GM19023 (cell line): ENCODE measurements at regions not wholly inside any gene's neighbourhood (a gene's known extent, or its start where the extent isn't known, plus 50 kb on each side); places are given as distances from the start of the nearest gene placed in this dataset.

Source experiments
- ATAC-seq: cut with Tn5 transposase; IDR thresholded peaks from one replicate; pipeline ENCODE4 v1.9.1; 2021; ENCODE audit warnings: mild to moderate bottlenecking, moderate library complexity; ENCODE audit not compliant: unreplicated experiment

DNA sequence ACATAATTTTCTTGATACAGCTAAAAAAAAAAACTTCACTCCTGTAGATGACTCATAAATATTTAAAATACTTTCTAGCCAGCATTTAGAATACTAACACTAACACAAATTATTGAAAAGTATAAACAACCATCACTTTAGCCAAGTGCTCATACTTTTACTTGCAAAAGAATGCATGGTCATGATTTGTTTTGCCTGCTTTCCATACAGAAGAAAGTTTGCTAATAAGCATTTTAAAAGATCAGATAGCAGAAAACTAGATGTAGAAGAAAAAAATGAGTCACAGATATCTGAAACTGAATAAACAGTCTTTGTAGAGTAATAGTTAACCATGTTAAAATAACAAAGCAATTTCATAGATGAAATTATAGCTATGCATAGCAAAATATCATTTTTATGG is 2280.4 kb upstream of the PCDH20 start:
- no peak for ATAC-seq

DNA sequence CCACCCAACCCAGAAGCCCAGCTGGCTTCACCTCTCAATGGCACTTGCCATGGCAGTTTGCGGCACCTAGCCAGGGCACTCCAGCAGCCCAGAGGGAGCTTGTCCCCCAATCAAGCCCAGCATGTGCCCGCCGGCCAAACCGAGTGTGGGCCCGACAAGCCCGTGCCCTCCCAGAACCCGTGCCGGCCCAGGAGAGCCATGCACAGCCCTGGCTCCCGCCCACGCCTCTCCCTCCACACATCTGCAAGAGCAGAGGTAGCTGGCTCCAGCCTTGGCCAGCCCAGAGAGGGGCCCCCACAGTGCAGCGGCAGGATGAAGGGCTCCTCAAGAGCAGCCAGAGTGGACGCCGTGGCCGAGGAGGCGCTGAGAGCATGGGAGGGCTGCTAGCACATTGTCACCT is 2278.0 kb upstream of the PCDH20 start:
- ATAC-seq, result no peak

DNA sequence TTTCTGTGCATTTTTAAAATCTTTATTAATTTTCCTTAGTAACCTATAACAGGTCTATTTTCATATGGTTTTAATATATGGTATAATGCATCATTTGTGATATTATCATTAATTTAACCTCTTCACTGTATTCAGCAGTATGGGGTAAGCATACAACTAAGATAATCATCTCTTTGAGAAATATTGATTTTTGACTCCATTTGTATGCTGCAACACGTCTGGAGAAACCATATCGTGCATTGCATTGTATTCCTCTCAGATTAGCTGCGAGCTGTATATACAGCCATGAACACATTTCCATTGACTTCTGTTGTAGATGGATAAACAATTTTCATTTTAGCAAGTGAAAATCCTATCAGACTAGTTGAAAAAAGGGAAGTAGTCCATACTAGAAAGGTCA is 2275.8 kb upstream of the PCDH20 start:
- ATAC-seq, result no peak

DNA sequence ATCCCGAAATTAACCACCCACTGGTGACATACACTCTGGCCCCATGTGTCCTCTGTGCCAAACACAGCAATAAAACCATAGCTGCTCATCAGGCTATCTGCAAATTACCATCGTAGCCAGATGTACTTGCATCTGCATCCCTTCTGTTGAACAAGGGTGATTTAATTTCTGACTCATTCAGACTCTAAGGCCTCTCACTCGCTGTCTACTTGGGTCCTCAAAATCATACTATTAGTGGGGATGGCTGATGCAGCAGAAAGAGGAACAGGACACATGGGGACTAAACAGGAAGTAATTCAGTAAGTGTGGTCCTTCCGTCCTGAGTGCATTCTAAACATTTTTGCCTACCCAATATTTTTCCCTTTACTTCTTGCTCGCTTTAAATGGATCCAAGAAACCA is 2275.0 kb upstream of the PCDH20 start:
- ATAC-seq, result no peak

DNA sequence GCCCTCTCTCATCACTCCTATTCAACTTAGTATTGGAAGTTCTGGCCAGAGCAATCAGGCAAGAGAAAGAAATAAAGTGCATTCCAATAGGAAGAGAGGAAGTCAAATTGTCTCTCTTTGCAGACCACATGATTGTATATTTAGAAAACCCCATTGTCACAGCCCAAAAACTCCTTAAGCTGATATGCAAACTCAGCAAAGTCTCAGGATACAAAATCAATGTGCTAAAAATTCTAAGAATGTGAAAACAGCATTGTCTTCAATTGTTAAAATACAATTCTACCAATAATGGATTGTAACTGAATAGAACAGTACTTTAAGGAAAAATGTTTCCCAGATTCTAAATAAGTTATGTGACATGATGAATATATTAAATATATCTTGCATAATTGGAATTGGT is 2269.2 kb upstream of the PCDH20 start:
- ATAC-seq, result no peak

DNA sequence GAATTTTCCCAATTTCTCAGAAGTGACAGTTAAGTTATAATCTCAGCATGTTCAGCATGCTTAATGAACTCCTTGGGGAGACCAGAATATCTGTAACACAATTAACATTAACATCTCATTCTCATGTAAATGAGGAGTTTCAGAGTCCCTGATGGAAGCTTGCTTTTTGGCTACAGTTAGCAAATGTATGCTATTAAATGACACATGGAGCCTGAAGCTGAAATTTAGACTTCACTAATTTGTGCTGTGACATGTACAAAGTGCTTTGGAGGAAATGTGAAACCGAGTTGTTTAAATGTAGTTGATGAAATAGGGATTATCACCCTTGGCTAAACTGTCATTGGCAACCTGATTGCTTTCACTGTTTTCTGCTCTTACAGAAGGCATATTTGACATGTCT is 2265.1 kb upstream of the PCDH20 start:
- no peak for ATAC-seq

DNA sequence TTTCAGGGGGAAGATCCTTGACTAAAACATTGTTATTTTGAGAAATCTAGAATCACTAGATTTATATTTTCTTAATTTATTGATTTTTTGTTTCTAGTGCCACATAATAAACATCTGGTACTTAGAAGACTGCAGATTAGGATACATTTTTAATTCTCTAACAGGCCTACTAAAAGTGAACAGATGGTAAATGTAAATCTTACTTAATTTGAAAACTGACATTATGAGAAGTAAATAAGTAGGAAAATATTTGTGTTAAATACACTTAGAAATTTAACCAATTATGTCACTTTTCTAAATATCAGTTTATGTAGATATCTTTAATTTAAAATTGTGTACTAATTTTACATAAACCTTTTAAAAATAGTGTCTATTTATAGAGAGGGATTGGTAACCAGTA is 2255.6 kb upstream of the PCDH20 start:
- no peak for ATAC-seq

DNA sequence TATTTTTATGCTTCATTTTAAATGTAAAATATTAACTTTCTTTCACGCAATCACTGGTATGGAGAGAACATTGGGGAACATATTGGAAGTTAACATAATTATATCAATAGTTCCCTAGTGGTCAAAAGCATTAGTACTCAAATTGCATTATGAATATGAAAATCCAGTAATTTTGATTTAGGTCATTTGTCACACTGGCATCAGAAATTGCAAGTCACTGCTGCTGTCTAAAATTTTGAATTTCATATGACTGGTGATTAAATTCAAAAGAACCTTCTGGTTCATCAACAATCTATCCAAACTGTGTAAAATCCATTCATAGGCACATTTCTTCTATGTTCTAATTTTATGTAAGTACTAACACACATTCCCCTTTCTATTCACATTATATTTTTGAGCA is 2235.7 kb upstream of the PCDH20 start:
- ATAC-seq, result no peak

DNA sequence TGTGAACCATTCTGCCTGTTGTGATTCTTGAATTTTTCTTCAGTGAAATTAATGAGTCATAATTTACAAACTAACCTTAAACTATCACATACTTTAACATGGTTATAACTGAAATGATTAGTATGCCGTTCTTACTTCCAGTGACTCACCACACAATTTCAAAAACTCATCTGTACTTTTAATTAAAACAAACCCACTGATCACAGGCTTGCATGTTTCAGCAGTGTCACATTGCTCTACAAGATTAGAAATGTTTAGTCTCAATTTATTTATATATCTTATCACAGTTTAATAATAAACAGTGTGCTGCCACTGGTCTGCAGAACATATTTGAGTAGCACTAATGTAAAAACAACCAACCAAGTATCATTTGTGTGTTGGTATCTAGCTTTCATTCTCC is 2227.9 kb upstream of the PCDH20 start:
- ATAC-seq, result no peak

DNA sequence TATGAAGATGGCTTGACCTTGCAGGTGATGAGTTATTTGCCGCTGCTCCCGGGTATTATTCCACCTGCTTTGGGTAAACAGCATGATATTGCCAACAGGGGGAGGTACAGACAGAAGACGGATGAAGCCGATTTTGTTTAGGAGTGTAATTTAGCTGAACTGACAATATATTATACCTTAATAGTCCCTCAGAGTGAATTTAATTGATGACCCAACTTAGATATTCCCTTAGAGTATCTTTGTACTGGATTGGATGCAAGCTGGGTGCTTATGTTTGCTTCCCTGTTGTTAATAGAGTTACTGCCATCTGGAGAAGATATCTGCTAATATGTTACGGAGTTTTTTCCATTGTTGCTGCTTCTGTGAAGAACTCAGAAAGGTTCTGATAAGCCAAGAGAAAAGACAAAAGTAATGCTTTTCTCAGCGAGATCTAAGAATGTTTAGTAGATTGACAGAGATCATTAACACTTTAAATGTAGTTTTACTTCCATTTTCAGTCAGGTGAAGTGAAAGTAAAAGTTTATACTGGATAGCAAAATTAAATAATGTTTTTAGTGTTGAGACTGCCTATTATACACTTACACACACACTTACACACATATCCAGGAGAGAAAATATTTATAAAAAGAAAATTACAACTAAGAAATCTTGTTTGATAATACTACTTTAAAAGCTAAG is 2220.8 kb upstream of the PCDH20 start:
- ATAC-seq, result peak; percentile 59

DNA sequence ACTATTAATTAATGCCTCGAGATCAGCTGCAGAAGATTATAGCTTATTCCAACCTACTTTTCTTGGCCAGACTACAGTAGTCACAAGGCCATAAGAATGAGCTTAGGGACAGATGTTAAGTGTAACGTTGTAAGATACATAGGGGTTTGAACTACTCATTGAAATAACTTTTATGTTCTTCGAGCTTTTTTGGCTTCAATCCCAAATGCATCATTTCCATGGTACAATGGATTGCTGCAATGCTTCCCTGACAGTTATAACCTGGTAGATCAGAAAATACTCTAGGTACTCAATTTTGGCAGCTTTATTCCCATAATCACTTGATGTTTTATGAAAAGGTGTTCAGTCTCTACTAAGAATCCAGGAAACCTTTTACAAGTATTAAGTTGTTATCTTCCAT is 2216.7 kb upstream of the PCDH20 start:
- no peak for ATAC-seq

DNA sequence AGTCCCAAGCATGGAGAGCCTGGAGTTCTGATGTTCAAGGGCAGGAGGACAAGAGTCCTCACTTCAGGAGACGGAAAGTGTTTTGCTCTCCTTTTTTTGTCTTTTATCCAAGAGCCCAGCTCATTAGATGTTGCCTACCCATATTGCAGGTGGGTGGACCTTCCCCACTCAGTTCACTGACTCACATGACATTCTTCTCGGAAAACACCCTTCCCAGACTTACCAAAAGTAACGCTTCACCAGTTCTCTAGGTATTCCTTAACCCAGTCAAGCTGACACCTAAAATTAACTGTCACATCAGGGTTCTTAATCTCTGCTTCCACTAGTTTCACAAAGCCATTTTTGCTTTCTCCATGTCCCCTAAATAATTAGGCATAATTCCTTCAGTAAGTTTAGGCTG is 2215.4 kb upstream of the PCDH20 start:
- no peak for ATAC-seq

DNA sequence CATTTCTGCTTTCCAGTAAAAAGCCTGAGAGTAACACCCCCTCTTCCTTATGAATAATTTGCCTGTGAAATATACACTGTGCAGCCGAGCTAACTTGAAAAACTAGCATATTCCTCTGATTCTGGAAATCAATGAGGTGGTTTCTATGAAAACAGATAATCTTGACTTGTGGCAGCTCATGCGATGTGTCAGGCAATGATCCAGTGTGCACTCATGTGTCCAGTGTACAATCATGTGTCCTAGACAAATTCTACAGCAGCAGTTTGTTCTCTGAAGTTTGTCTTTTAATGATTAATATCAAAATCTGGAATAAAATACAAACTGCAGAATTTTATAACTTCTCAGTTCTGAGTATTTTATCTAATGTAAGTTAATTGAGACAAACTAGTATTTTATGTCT is 2213.9 kb upstream of the PCDH20 start:
- no peak for ATAC-seq

DNA sequence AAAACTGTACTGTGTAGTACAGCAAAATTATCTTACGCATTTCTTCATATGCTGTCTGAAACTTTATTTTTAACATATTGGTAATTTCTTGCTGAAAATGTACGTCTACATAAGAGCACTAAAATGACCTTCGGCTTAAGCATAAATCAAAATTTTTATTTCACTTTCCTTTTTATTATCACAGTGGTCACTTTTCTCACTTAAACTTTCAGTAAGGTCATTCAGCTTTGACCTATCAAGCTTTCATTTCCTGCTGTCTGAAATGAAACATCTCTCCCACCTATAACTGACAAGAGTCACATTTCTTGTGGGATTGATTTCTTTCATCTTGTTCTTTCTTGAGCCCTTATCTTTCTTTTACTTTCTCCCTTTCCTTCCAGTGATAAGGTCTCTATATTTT is 2212.7 kb upstream of the PCDH20 start:
- no peak for ATAC-seq

DNA sequence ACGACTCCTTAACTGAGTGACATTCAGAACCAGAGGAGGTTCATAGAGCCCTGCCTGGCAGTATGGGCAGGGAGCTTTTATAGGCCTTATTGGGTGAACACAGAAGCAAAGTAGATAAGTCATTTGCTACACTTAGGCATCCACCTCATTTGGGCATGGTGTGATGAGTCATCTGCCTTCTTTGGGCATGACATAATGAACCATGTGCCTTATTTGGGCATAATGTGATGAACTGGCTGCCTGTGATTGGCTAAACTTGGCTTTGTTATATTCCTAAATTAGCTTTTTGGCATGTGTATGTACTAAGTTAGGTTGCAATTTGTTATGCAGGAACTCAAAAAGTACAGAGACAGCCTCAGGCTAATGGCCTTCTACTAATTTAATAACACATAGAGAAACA is 2210.2 kb upstream of the PCDH20 start:
- ATAC-seq, result no peak

DNA sequence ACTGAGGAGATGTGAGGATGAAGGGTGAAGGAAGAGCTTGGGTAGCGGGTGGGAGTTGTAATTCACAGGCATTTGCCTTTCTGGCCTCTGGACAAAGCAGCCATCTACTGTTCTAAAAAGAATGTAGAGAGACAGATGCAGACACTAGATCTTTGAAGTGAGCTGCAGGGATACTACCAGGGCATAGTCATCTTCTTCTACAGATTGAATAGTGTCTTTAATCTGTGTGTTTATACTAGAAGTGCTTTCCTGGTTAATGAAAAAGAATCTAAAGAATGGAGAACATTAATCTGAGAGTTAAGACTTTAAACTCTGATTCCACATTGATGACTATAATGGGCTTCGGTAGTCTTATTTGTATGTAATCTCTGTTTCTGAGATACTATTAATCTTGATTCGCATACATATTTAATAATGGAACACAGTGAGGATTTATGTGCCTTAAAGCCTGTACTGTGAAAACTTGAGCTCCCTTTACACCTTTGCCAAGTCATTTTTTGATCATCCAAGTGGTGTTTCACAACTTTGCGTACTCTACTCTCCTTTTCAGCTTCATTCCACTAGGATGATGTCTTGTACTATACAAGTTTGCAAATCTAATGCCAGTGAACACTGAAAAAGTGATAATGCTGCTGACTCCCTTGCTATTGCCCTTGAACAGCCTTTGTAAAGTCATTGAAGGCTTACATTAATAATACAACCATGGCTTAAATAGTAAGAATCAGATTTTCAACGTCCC is 2199.4 kb upstream of the PCDH20 start:
- no peak for ATAC-seq

DNA sequence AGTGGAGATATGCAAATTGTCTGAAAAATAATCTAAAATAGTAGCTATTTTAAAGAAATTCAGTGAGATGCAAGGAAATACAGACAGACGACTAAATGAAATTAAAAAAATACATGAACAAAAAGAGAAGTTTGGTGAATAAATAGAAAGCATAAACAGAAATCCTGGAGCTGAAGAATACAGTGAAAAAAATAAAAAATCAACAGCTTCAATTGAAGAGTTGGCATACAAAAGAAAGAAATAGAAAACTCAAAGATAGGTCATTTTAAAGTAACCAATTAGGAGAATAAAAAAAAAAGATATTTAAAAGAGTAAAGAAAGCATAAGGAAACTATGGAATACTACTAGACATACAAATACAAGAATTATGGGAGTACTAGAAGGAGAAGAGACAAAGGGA is 2191.5 kb upstream of the PCDH20 start:
- no peak for ATAC-seq

DNA sequence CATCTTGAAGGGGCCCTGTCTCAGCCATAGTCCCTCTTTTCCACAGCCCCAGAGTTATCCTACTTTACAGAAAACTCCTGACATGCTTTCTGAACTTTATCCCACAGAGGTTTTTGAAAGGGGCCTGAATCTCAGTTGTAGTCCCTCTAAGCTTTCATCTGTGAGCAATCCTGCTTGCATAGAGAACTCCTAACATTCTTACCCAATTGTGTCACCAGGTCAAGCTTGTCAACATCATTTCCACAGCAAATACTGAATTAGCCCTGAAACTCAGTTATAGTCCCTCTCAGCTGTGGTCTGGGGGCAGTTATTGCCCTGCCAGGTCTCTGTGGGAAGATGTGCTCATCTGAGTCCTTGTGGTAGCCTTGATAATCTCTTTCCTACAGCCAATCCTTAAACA is 2190.3 kb upstream of the PCDH20 start:
- no peak for ATAC-seq

DNA sequence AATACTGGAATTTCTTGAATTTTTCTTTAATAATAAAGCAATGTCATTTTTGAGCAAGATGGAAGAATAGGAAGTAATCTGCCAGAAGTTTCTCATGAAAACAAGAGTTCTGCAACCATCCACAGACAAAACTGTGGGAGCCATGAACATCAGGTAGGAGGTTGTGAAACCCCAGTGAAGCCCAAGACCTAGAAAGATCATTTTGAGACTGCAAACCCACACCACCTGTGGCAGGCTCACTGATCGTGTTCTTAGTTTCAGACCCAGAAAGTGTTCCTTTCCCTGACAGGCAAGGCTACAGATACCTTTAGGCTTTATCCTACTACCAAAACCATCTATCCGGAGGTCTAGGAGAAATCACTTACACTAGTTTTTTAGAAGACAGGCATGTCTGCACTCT is 2189.8 kb upstream of the PCDH20 start:
- ATAC-seq, result no peak

DNA sequence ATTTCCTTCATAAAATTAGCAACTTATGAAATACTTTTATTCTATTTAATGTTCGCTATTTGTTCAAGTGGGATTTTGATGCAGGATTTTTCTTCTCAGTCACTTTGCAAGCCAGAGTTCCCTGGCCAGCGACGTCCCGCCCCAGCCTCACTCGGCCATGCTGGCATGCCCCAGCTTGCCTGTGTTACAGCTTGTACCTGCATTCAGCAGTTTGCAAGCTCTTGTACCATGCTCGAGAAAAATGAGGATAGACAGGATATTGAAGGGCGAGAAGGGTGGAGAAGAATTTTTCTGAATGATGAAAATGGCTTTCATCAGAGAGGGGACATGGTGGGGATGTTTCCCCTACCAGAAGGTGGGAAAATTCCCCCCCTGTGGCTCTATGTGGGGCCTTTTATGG is 2180.2 kb upstream of the PCDH20 start:
- ATAC-seq, result no peak

DNA sequence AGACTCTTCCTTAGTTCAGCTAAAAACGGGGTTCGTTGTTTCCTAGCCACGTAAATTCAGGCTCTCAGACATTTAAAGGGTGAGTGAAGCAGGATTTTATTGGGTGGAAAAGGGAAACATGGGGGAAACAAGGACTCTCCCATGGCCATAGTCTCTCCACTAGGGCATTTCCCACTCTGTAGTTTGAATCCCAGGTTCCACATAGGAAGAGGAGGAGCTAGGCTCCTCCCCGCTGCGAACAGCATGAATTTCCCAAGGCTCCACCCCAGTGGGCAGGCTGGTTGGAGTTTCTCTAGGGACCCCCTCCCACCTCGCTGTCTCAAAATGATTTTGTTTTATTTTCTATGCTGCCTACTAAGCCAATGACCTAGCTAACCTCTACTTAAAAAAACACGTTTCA is 2170.8 kb upstream of the PCDH20 start:
- ATAC-seq, result no peak

DNA sequence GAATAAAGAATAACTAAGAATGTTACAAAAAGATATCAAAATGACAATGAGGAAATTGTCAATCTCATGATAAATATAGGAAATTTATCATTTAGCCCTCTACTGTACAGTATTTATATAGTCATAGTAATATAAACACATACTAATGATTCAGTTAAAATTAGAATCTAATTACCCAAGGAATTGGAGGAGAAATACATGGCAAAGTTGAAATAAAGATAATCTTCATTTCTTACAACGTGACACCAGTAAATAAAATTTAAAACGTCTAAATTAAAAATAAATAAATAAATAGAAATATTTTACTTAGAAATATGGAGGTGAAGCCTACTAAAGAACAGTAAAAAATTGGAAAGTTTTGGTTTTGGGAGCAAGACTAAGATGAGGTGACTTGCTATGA is 2163.1 kb upstream of the PCDH20 start:
- ATAC-seq, result no peak

DNA sequence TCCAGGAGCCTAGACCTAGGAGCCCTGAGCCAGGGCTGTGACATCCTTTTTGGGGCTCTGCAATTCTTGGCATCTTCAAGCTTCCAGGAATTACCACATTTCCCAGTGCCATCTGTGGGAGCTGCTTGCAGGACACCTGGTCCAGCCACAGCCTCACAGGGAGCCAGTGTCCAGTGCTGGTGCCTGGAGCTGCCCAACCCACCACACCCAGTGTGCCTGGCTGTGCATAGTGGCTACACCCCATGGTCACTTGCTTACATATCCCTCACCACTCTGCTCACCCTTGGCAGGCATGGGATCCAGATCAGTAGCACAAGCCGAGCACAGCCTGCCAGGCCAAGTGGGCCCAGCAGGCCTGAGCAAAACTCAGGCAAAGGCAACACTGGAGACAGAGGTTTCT is 2151.4 kb upstream of the PCDH20 start:
- ATAC-seq, result no peak
